Stimulated activated naive CD8-positive, alpha-beta T cell treated with anti-CD3 and anti-CD28 coated beads, Interleukin-15, amount 100 ng/mL, for 72 hours (primary cell): ENCODE measurements at regions not wholly inside any gene's neighbourhood (a gene's known extent, or its start where the extent isn't known, plus 50 kb on each side); places are given as distances from the start of the nearest gene placed in this dataset.

Source experiments
- ATAC-seq: fragments of 150-1000 bp; cut with Tn5 transposase; 2 replicates; pipeline ENCODE4 v1.10.0; 2021; ENCODE audit warnings: mild to moderate bottlenecking, moderate library complexity
- DNase-seq, 2 donors: peaks; one replicate each; pipeline ENCODE4 v3.0.0; 2021 to 2022
- H3K27ac Mint-ChIP-seq, 2 donors: one replicate each; pipeline ENCODE4 v1.8.0; 2022; ENCODE audit warnings: mild to moderate bottlenecking in 2 of 2, mixed read lengths in 2 of 2, moderate library complexity in 2 of 2
- H3K27me3 Mint-ChIP-seq: one replicate; pipeline ENCODE4 v1.8.0; 2022; ENCODE audit warnings: mixed read lengths
- H3K4me1 Mint-ChIP-seq: one replicate; pipeline ENCODE4 v1.8.0; 2022; ENCODE audit warnings: mild to moderate bottlenecking, mixed read lengths
- H3K4me3 Mint-ChIP-seq, 2 donors: one replicate each; pipeline ENCODE4 v1.8.0; 2022; ENCODE audit warnings: mild to moderate bottlenecking in 2 of 2, mixed read lengths in 2 of 2, moderate library complexity in 1 of 2
- H3K9me3 Mint-ChIP-seq, 2 donors: one replicate each; pipeline ENCODE4 v1.8.0; 2022; ENCODE audit warnings: mixed read lengths in 2 of 2

- ATAC-seq (no peak), DNase-seq (no peak)
- no peak overlapping the region for H3K4me3 Mint-ChIP-seq
- no peak overlapping the region for H3K27ac Mint-ChIP-seq
- peaks cover 3% of the 10 kb centered on the region for H3K27me3 Mint-ChIP-seq
- H3K9me3 Mint-ChIP-seq: peaks cover 4 to 12% of the 10 kb centered on the region in 2 donors
- H3K4me1 Mint-ChIP-seq: peaks cover 14% of the 10 kb centered on the region
Observed at GRCh38 chr6:134482593-134483270, 164.8 kb upstream of the SGK1 start.

GRCh38 chr6:134481966-134482365, 164.1 kb upstream of the SGK1 start:
- peaks cover 14% of the 10 kb centered on the region for H3K4me1 Mint-ChIP-seq
- DNase-seq: no peak
- peaks cover 3 to 10% of the 10 kb centered on the region in 2 donors for H3K9me3 Mint-ChIP-seq
- ATAC-seq: no peak
- H3K4me3 Mint-ChIP-seq: no peak overlapping the region
- H3K27me3 Mint-ChIP-seq: peaks cover 6% of the 10 kb centered on the region
- H3K27ac Mint-ChIP-seq: no peak overlapping the region

- H3K4me3 Mint-ChIP-seq: no peak overlapping the region
- peaks cover 14% of the 10 kb centered on the region for H3K4me1 Mint-ChIP-seq
- DNase-seq (no peak), ATAC-seq (no peak)
- no peak overlapping the region for H3K27ac Mint-ChIP-seq
- H3K9me3 Mint-ChIP-seq: no peaks in the 10 kb centered on the region
- H3K27me3 Mint-ChIP-seq: peaks cover 6% of the 10 kb centered on the region
Observed at GRCh38 chr6:134480593-134480992, 162.7 kb upstream of the SGK1 start.

GRCh38 chr6:134478764-134479399, 161.0 kb upstream of the SGK1 start:
- ATAC-seq (no peak), DNase-seq (no peak)
- Mint-ChIP-seq H3K4me3 (no peak overlapping the region), H3K9me3 (no peaks in the 10 kb centered on the region), H3K27me3 (peaks cover 6% of the 10 kb centered on the region), H3K27ac (peak overlapping the region in 1 of 2 donors; percentile 5), H3K4me1 (peaks cover 14% of the 10 kb centered on the region)

- ATAC-seq: no peak
- H3K4me3 Mint-ChIP-seq: no peak overlapping the region
- H3K27ac Mint-ChIP-seq: no peak overlapping the region
- peaks cover 6% of the 10 kb centered on the region for H3K27me3 Mint-ChIP-seq
- H3K9me3 Mint-ChIP-seq: no peaks in the 10 kb centered on the region
- DNase-seq: no peak
- peaks cover 14% of the 10 kb centered on the region for H3K4me1 Mint-ChIP-seq
Observed at GRCh38 chr6:134477991-134478635, 160.2 kb upstream of the SGK1 start.

GRCh38 chr6:134474955-134475354, 157.0 kb upstream of the SGK1 start:
- ATAC-seq (no peak), DNase-seq (no peak)
- Mint-ChIP-seq H3K4me3 (no peak overlapping the region), H3K4me1 (peaks cover 6% of the 10 kb centered on the region), H3K9me3 (no peaks in the 10 kb centered on the region), H3K27me3 (peaks cover 6% of the 10 kb centered on the region), H3K27ac (no peak overlapping the region)

GRCh38 chr6:134472661-134473060, 154.7 kb upstream of the SGK1 start:
- H3K27me3 Mint-ChIP-seq: peaks cover 3% of the 10 kb centered on the region
- no peak for ATAC-seq
- H3K4me1 Mint-ChIP-seq: no peaks in the 10 kb centered on the region
- H3K4me3 Mint-ChIP-seq: no peak overlapping the region
- no peak overlapping the region for H3K27ac Mint-ChIP-seq
- H3K9me3 Mint-ChIP-seq: no peaks in the 10 kb centered on the region
- DNase-seq: no peak

- H3K9me3 Mint-ChIP-seq: no peaks in the 10 kb centered on the region
- DNase-seq (no peak), ATAC-seq (no peak)
- H3K27me3 Mint-ChIP-seq: no peaks in the 10 kb centered on the region
- no peak overlapping the region for H3K4me3 Mint-ChIP-seq
- H3K4me1 Mint-ChIP-seq: no peaks in the 10 kb centered on the region
- no peak overlapping the region for H3K27ac Mint-ChIP-seq
Observed at GRCh38 chr6:134472046-134472445, 154.1 kb upstream of the SGK1 start.

- Mint-ChIP-seq H3K4me3 (no peak overlapping the region), H3K4me1 (no peaks in the 10 kb centered on the region), H3K27ac (no peak overlapping the region), H3K27me3 (no peaks in the 10 kb centered on the region), H3K9me3 (no peaks in the 10 kb centered on the region)
- no peak for DNase-seq
- ATAC-seq: no peak
Observed at GRCh38 chr6:134470457-134470975, 152.6 kb upstream of the SGK1 start.

GRCh38 chr6:134469702-134470456, 152.0 kb upstream of the SGK1 start:
- no peaks in the 10 kb centered on the region for H3K4me1 Mint-ChIP-seq
- no peaks in the 10 kb centered on the region for H3K27me3 Mint-ChIP-seq
- no peak overlapping the region for H3K4me3 Mint-ChIP-seq
- H3K9me3 Mint-ChIP-seq: no peaks in the 10 kb centered on the region
- DNase-seq (no peak), ATAC-seq (no peak)
- no peak overlapping the region for H3K27ac Mint-ChIP-seq

- Mint-ChIP-seq H3K4me1 (peaks cover 10% of the 10 kb centered on the region), H3K4me3 (no peak overlapping the region), H3K27ac (no peak overlapping the region), H3K9me3 (no peaks in the 10 kb centered on the region), H3K27me3 (no peaks in the 10 kb centered on the region)
- DNase-seq (no peak), ATAC-seq (no peak)
Observed at GRCh38 chr6:134468633-134469032, 150.7 kb upstream of the SGK1 start.

- no peak overlapping the region for H3K4me3 Mint-ChIP-seq
- H3K4me1 Mint-ChIP-seq: peaks cover 10% of the 10 kb centered on the region
- no peak for ATAC-seq
- no peak overlapping the region for H3K27ac Mint-ChIP-seq
- no peaks in the 10 kb centered on the region for H3K9me3 Mint-ChIP-seq
- H3K27me3 Mint-ChIP-seq: no peaks in the 10 kb centered on the region
- DNase-seq: no peak
Observed at GRCh38 chr6:134467620-134468019, 149.7 kb upstream of the SGK1 start.

GRCh38 chr6:134466771-134467525, 149.0 kb upstream of the SGK1 start:
- H3K4me1 Mint-ChIP-seq: peaks cover 10% of the 10 kb centered on the region
- DNase-seq (no peak), ATAC-seq (no peak)
- H3K27me3 Mint-ChIP-seq: no peaks in the 10 kb centered on the region
- no peak overlapping the region for H3K4me3 Mint-ChIP-seq
- no peaks in the 10 kb centered on the region for H3K9me3 Mint-ChIP-seq
- no peak overlapping the region for H3K27ac Mint-ChIP-seq

GRCh38 chr6:134464690-134465411, 146.9 kb upstream of the SGK1 start:
- Mint-ChIP-seq H3K4me1 (peaks cover 13% of the 10 kb centered on the region), H3K9me3 (peaks cover 0 to 4% of the 10 kb centered on the region in 2 donors), H3K27me3 (no peaks in the 10 kb centered on the region), H3K27ac (no peak overlapping the region), H3K4me3 (no peak overlapping the region)
- ATAC-seq: no peak
- DNase-seq: no peak
